ENCODE measurements at regions not wholly inside any gene's neighbourhood (a gene's known extent, or its start where the extent isn't known, plus 50 kb on each side); places are given as distances from the start of the nearest gene placed in this dataset.

- TF ChIP-seq POLR2A (IDR thresholded peaks at IDR 0.05) (no peak), CTCF (IDR thresholded peaks at IDR 0.05 in 4 of 5, conservative IDR thresholded peaks at IDR 0.05 in 1 of 5) (no peak)
Observed at GRCh38 chr1:185656663-185657062, 77.5 kb upstream of the HMCN1 start.
